ENCODE measurements at regions not wholly inside any gene's neighbourhood (a gene's known extent, or its start where the extent isn't known, plus 50 kb on each side); places are given as distances from the start of the nearest gene placed in this dataset.

GRCh38 chr1:34270181-34270580 is 93.5 kb downstream of the C1orf94 start:
- intact Hi-C loops (cut with micrococcal nuclease): no loop called here

GRCh38 chr1:34272152-34272551 is 95.4 kb downstream of the C1orf94 start:
- intact Hi-C loops (cut with micrococcal nuclease): no loop called here

GRCh38 chr1:34275150-34275549 is 98.4 kb downstream of the C1orf94 start:
- intact Hi-C loops (cut with micrococcal nuclease): no loop called here

- intact Hi-C loops (cut with micrococcal nuclease): no loop called here
Observed at GRCh38 chr1:34276606-34277005, 99.9 kb downstream of the C1orf94 start.

GRCh38 chr1:34277150-34277549 is 100.4 kb downstream of the C1orf94 start:
- intact Hi-C loops (cut with micrococcal nuclease): no loop called here

- intact Hi-C loops (cut with micrococcal nuclease): no loop called here
Observed at GRCh38 chr1:34278211-34278610, 101.5 kb downstream of the C1orf94 start.

- intact Hi-C loops (cut with micrococcal nuclease): no loop called here
Observed at GRCh38 chr1:34279971-34280370, 103.3 kb downstream of the C1orf94 start.

GRCh38 chr1:34280509-34280908 is 103.8 kb downstream of the C1orf94 start:
- intact Hi-C loops (cut with micrococcal nuclease): no loop called here

GRCh38 chr1:34283142-34283541 is 106.4 kb downstream of the C1orf94 start:
- intact Hi-C loops (cut with micrococcal nuclease): no loop called here

- intact Hi-C loops (cut with micrococcal nuclease): no loop called here
Observed at GRCh38 chr1:34286511-34286910, 109.8 kb downstream of the C1orf94 start.

- intact Hi-C loops (cut with micrococcal nuclease): no loop called here
Observed at GRCh38 chr1:34290831-34291230, 114.1 kb downstream of the C1orf94 start.

- intact Hi-C loops (cut with micrococcal nuclease): no loop called here
Observed at GRCh38 chr1:34292472-34292871, 115.8 kb downstream of the C1orf94 start.

GRCh38 chr1:34296059-34296458 is 119.4 kb downstream of the C1orf94 start:
- intact Hi-C loops (cut with micrococcal nuclease): no loop called here

GRCh38 chr1:34302798-34303197 is 126.1 kb downstream of the C1orf94 start:
- intact Hi-C loops (cut with micrococcal nuclease): no loop called here

- intact Hi-C loops (cut with micrococcal nuclease): no loop called here
Observed at GRCh38 chr1:34303218-34303617, 126.5 kb downstream of the C1orf94 start.

- intact Hi-C loops (cut with micrococcal nuclease): no loop called here
Observed at GRCh38 chr1:34306568-34306967, 129.9 kb downstream of the C1orf94 start.

GRCh38 chr1:34312359-34312758 is 135.7 kb downstream of the C1orf94 start:
- intact Hi-C loops (cut with micrococcal nuclease): no loop called here

- intact Hi-C loops (cut with micrococcal nuclease): no loop called here
Observed at GRCh38 chr1:34315974-34316373, 139.3 kb downstream of the C1orf94 start.

GRCh38 chr1:34316773-34317172 is 140.1 kb downstream of the C1orf94 start:
- intact Hi-C loops (cut with micrococcal nuclease): no loop called here

- intact Hi-C loops (cut with micrococcal nuclease): no loop called here
Observed at GRCh38 chr1:34319218-34319617, 142.5 kb downstream of the C1orf94 start.

GRCh38 chr1:34320053-34320669 is 143.5 kb downstream of the C1orf94 start:
- intact Hi-C loops (cut with micrococcal nuclease): no loop called here

GRCh38 chr1:34322969-34323368 is 146.3 kb downstream of the C1orf94 start:
- intact Hi-C loops (cut with micrococcal nuclease): no loop called here

GRCh38 chr1:34324879-34325440 is 148.3 kb downstream of the C1orf94 start:
- intact Hi-C loops (cut with micrococcal nuclease): no loop called here

All from T-helper 1 cell treated with Interleukin-12 subunit alpha and Interleukin-12 subunit beta and Interleukin-4 antibody, amounts not matched to agents 30 ng/mL and 1 ng/mL, for 36 hours (primary cell).